Osteocyte (in vitro differentiated cells): ENCODE measurements at regions not wholly inside any gene's neighbourhood (a gene's known extent, or its start where the extent isn't known, plus 50 kb on each side); places are given as distances from the start of the nearest gene placed in this dataset.

ENCODE experiments used
- DNase-seq: peaks from one replicate; pipeline ENCODE4 v3.0.0; 2021; ENCODE audit warnings: mixed read lengths; ENCODE audit not compliant: unreplicated experiment; ENCODE audit errors: extremely low spot score
- H3K27ac Mint-ChIP-seq: one replicate; pipeline ENCODE4 v1.8.0; 2021; ENCODE audit warnings: mild to moderate bottlenecking, mixed read lengths; ENCODE audit not compliant: unreplicated experiment
- H3K27me3 Mint-ChIP-seq: one replicate; pipeline ENCODE4 v1.8.0; 2021; ENCODE audit warnings: mixed read lengths; ENCODE audit not compliant: unreplicated experiment
- H3K36me3 Mint-ChIP-seq: one replicate; pipeline ENCODE4 v1.8.0; 2021; ENCODE audit warnings: mixed read lengths; ENCODE audit not compliant: unreplicated experiment
- H3K4me1 Mint-ChIP-seq: one replicate; pipeline ENCODE4 v1.8.0; 2021; ENCODE audit warnings: mixed read lengths; ENCODE audit not compliant: unreplicated experiment
- H3K4me3 Mint-ChIP-seq: one replicate; pipeline ENCODE4 v1.8.0; 2021; ENCODE audit warnings: mild to moderate bottlenecking, moderate library complexity, mixed read lengths; ENCODE audit not compliant: unreplicated experiment
- H3K9me3 Mint-ChIP-seq: one replicate; pipeline ENCODE4 v1.8.0; 2021; ENCODE audit warnings: mixed read lengths; ENCODE audit not compliant: unreplicated experiment
- CTCF ChIP-seq: fragments of 200-600 bp; sonication (generic); IDR thresholded peaks from 2 replicates; pipeline ENCODE4 v1.5.0; 2021; ENCODE audit warnings: antibody characterized with exemption, mild to moderate bottlenecking, moderate library complexity

GRCh38 chr1:10951961-10952360, 60.5 kb upstream of the TARDBP start:
- Mint-ChIP-seq H3K4me3 (no peak overlapping the region), H3K4me1 (no peaks in the 10 kb centered on the region)

DNA sequence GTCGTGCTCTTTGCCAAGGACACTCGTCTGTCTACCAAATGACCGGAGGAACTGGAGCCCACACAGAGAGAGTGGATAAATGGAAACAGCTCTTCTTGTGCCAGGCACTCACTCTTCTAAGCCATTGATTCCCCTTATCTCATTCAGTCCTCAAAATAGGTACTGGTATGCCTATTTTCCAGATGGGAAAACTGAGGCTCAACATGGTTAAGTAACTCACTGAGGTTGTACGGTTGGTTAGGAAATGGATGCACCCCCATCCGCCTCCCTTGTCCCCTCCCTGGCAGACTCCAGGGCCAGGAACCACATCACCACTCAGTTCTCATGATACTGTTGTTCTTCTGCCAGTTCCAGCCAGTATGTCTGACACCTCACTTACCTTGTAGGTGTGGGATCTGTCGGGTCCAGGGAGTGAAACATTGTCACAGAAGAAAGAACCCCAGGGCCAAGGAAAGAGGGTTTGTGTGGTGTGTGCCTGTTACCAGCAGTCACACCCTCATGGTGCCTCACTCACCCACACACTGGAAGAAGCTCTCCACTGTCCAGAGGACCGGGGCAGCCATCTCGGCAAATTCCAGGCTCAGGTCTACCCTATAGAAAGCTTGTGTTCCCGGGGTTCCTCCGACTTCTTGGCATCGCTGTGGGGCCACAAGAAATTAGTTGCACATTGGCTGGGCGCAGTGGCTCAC, 58.8 kb upstream of the TARDBP start:
- no peak for TF ChIP-seq CTCF
- Mint-ChIP-seq H3K27me3 (peaks cover 27% of the 10 kb centered on the region), H3K4me1 (no peaks in the 10 kb centered on the region), H3K27ac (no peak overlapping the region), H3K9me3 (no peaks in the 10 kb centered on the region), H3K36me3 (no peaks in the 10 kb centered on the region), H3K4me3 (no peak overlapping the region)
- DNase-seq: no peak

More at GRCh38 chr1:10951961-10952360, 60.5 kb upstream of the TARDBP start:
- H3K9me3 Mint-ChIP-seq: no peaks in the 10 kb centered on the region
- no peak for DNase-seq
- H3K27ac Mint-ChIP-seq: no peak overlapping the region
- H3K36me3 Mint-ChIP-seq: no peaks in the 10 kb centered on the region
- H3K27me3 Mint-ChIP-seq: peaks cover 27% of the 10 kb centered on the region
- TF ChIP-seq CTCF: no peak

GRCh38 chr1:10957133-10957532, 55.3 kb upstream of the TARDBP start:
- H3K27me3 Mint-ChIP-seq: peaks cover 21% of the 10 kb centered on the region
- no peak for TF ChIP-seq CTCF
- no peak for DNase-seq
- H3K9me3 Mint-ChIP-seq: no peaks in the 10 kb centered on the region
- H3K36me3 Mint-ChIP-seq: no peaks in the 10 kb centered on the region
- no peak overlapping the region for H3K27ac Mint-ChIP-seq
- no peak overlapping the region for H3K4me3 Mint-ChIP-seq
- H3K4me1 Mint-ChIP-seq: peaks cover 5% of the 10 kb centered on the region

GRCh38 chr1:10958614-10959013, 53.8 kb upstream of the TARDBP start:
- no peak for DNase-seq
- H3K27me3 Mint-ChIP-seq: peaks cover 12% of the 10 kb centered on the region
- H3K9me3 Mint-ChIP-seq: no peaks in the 10 kb centered on the region
- peaks cover 5% of the 10 kb centered on the region for H3K4me1 Mint-ChIP-seq
- H3K36me3 Mint-ChIP-seq: no peaks in the 10 kb centered on the region
- H3K27ac Mint-ChIP-seq: no peak overlapping the region
- H3K4me3 Mint-ChIP-seq: no peak overlapping the region
- TF ChIP-seq CTCF: no peak

DNA sequence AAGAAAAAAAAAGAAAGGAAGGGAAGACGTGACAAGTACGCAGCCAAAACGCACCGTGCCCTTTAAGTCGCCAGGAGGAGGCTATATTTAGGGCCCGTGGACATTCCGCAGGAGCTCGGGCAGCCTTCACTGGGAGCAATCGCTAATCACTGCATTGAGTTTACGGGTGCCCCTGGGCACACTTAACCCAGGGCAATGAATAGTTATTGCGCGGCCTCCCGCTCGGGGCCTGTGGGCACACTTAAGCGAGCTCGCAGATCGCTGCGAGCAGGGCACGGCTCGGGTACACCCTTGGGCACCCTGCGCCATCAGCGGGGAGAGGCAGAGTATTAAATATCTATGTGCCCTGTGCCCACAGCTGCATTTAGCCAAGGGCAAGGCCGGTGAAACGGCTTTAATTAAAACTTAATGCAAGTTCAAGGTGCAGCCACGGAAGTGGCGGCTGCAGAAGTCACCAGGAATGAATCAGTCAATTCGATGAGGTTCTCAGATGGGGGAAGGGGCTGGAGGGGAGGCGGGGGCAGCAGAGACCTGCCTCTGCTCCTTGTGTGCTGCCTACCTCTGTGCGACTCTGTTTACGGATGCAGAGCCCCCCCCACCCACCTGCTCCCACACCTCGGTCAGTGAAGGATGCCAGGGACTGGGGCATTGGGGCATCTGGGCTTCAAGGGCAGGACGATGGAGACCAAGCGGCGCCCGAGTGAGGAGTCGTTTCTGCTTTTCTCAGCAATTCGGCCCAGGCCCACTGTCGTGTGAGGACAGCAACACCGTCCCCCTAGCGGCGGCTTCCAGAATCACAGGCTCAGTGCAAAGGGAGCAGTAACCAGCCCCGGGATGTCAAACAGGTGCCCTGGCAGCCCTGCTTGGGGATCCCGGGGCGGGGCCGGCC, 51.8 kb upstream of the TARDBP start:
- TF ChIP-seq CTCF: peak; percentile 83
- peak; percentile 93 for DNase-seq
- peaks cover 5% of the 10 kb centered on the region for H3K4me1 Mint-ChIP-seq
- H3K27ac Mint-ChIP-seq: no peak overlapping the region
- H3K27me3 Mint-ChIP-seq: peaks cover 20% of the 10 kb centered on the region
- no peak overlapping the region for H3K4me3 Mint-ChIP-seq
- H3K36me3 Mint-ChIP-seq: no peaks in the 10 kb centered on the region
- H3K9me3 Mint-ChIP-seq: no peaks in the 10 kb centered on the region
